ENCODE measurements at regions not wholly inside any gene's neighbourhood (a gene's known extent, or its start where the extent isn't known, plus 50 kb on each side); places are given as distances from the start of the nearest gene placed in this dataset.

GRCh38 chr6:165976684-165977083 is 191.0 kb downstream of the TBXT start:
- TF ChIP-seq RBAK (tag by site-specific recombination; IDR thresholded peaks at IDR 0.05) = no peak
- no peak for TF ChIP-seq ZNF707 (tag by site-specific recombination; IDR thresholded peaks at IDR 0.05)
- TF ChIP-seq REST (tag by site-specific recombination; IDR thresholded peaks at IDR 0.05) = no peak
- TF ChIP-seq, protein P1, sequence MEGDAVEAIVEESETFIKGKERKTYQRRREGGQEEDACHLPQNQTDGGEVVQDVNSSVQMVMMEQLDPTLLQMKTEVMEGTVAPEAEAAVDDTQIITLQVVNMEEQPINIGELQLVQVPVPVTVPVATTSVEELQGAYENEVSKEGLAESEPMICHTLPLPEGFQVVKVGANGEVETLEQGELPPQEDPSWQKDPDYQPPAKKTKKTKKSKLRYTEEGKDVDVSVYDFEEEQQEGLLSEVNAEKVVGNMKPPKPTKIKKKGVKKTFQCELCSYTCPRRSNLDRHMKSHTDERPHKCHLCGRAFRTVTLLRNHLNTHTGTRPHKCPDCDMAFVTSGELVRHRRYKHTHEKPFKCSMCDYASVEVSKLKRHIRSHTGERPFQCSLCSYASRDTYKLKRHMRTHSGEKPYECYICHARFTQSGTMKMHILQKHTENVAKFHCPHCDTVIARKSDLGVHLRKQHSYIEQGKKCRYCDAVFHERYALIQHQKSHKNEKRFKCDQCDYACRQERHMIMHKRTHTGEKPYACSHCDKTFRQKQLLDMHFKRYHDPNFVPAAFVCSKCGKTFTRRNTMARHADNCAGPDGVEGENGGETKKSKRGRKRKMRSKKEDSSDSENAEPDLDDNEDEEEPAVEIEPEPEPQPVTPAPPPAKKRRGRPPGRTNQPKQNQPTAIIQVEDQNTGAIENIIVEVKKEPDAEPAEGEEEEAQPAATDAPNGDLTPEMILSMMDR (tag by site-specific recombination; IDR thresholded peaks at IDR 0.05) = no peak
- no peak for TF ChIP-seq BCL11A (tag by site-specific recombination; IDR thresholded peaks at IDR 0.05; ENCODE audit: low read depth)
- TF ChIP-seq ZNF596 (tag by site-specific recombination; IDR thresholded peaks at IDR 0.05) = no peak
- TF ChIP-seq, protein P2, sequence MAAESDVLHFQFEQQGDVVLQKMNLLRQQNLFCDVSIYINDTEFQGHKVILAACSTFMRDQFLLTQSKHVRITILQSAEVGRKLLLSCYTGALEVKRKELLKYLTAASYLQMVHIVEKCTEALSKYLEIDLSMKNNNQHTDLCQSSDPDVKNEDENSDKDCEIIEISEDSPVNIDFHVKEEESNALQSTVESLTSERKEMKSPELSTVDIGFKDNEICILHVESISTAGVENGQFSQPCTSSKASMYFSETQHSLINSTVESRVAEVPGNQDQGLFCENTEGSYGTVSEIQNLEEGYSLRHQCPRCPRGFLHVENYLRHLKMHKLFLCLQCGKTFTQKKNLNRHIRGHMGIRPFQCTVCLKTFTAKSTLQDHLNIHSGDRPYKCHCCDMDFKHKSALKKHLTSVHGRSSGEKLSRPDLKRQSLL (tag by site-specific recombination; IDR thresholded peaks at IDR 0.05) = no peak
- no peak for TF ChIP-seq TCF7L2 (IDR thresholded peaks at IDR 0.05; ENCODE audit: borderline replicate concordance, low read depth, low read length)
- no peak for TF ChIP-seq ZBTB1 (tag by site-specific recombination; IDR thresholded peaks at IDR 0.05)
- TF ChIP-seq, protein P3, sequence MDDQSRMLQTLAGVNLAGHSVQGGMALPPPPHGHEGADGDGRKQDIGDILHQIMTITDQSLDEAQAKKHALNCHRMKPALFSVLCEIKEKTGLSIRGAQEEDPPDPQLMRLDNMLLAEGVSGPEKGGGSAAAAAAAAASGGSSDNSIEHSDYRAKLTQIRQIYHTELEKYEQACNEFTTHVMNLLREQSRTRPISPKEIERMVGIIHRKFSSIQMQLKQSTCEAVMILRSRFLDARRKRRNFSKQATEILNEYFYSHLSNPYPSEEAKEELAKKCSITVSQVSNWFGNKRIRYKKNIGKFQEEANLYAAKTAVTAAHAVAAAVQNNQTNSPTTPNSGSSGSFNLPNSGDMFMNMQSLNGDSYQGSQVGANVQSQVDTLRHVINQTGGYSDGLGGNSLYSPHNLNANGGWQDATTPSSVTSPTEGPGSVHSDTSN (CRISPR knock-in tag; IDR thresholded peaks at IDR 0.05) = no peak
- TF ChIP-seq ZXDB (tag by site-specific recombination; IDR thresholded peaks at IDR 0.05) = no peak

All from HEK293 (cell line).